ENCODE measurements at regions not wholly inside any gene's neighbourhood (a gene's known extent, or its start where the extent isn't known, plus 50 kb on each side); places are given as distances from the start of the nearest gene placed in this dataset.
"Not testable (repeated sequence)": the region's sequence is repeated elsewhere in the genome, so short reads cannot be mapped to it uniquely, and the experiment has no call there.

GRCh38 chr14:29982171-29982570 lies 54.5 kb upstream of the PRKD1 start:
- in situ Hi-C loops (cut with MboI; ENCODE audit: low pct_unique_long_range_greater_than_20kb, low sequenced_read_pairs): no loop called here
- no peak for DNase-seq

GRCh38 chr14:29982993-29983392 lies 55.3 kb upstream of the PRKD1 start:
- in situ Hi-C loops (cut with MboI; ENCODE audit: low pct_unique_long_range_greater_than_20kb, low sequenced_read_pairs): no loop called here
- no peak for DNase-seq

- in situ Hi-C loops (cut with MboI; ENCODE audit: low pct_unique_long_range_greater_than_20kb, low sequenced_read_pairs); DNase-seq: not testable (repeated sequence)
These were observed 62.8 kb upstream of the PRKD1 start for GRCh38 chr14:29990344-29990857.

- in situ Hi-C loops (cut with MboI; ENCODE audit: low pct_unique_long_range_greater_than_20kb, low sequenced_read_pairs): no loop called here
- no peak for DNase-seq
These were observed 63.3 kb upstream of the PRKD1 start for GRCh38 chr14:29990993-29991392.

GRCh38 chr14:29993143-29993542 lies 65.5 kb upstream of the PRKD1 start:
- no peak for DNase-seq
- in situ Hi-C loops (cut with MboI; ENCODE audit: low pct_unique_long_range_greater_than_20kb, low sequenced_read_pairs): no loop called here

GRCh38 chr14:29999013-29999539 lies 71.4 kb upstream of the PRKD1 start:
- no peak for DNase-seq
- in situ Hi-C loops (cut with MboI; ENCODE audit: low pct_unique_long_range_greater_than_20kb, low sequenced_read_pairs): no loop called here

- no peak for DNase-seq
- in situ Hi-C loops (cut with MboI; ENCODE audit: low pct_unique_long_range_greater_than_20kb, low sequenced_read_pairs): no loop called here
These were observed 75.2 kb upstream of the PRKD1 start for GRCh38 chr14:30002859-30003258.

- peak; percentile 47 for DNase-seq
- in situ Hi-C loops (cut with MboI; ENCODE audit: low pct_unique_long_range_greater_than_20kb, low sequenced_read_pairs): no loop called here
These were observed 77.6 kb upstream of the PRKD1 start for GRCh38 chr14:30005114-30005808.

GRCh38 chr14:30006695-30007094 lies 79.0 kb upstream of the PRKD1 start:
- no peak for DNase-seq
- in situ Hi-C loops (cut with MboI; ENCODE audit: low pct_unique_long_range_greater_than_20kb, low sequenced_read_pairs): no loop called here

- DNase-seq: no peak
- in situ Hi-C loops (cut with MboI; ENCODE audit: low pct_unique_long_range_greater_than_20kb, low sequenced_read_pairs): no loop called here
These were observed 87.8 kb upstream of the PRKD1 start for GRCh38 chr14:30015489-30015888.

- in situ Hi-C loops (cut with MboI; ENCODE audit: low pct_unique_long_range_greater_than_20kb, low sequenced_read_pairs): no loop called here
These were observed 88.4 kb upstream of the PRKD1 start for GRCh38 chr14:30016002-30016401.

GRCh38 chr14:30017370-30017993 lies 89.8 kb upstream of the PRKD1 start:
- in situ Hi-C loops (cut with MboI; ENCODE audit: low pct_unique_long_range_greater_than_20kb, low sequenced_read_pairs): no loop called here

More at GRCh38 chr14:30016002-30016401, 88.4 kb upstream of the PRKD1 start:
- no peak for DNase-seq

GRCh38 chr14:30020271-30020670 lies 92.6 kb upstream of the PRKD1 start:
- DNase-seq: no peak
- in situ Hi-C loops (cut with MboI; ENCODE audit: low pct_unique_long_range_greater_than_20kb, low sequenced_read_pairs): no loop called here

More at GRCh38 chr14:30017370-30017993, 89.8 kb upstream of the PRKD1 start:
- DNase-seq: no peak

GRCh38 chr14:30020687-30021086 lies 93.0 kb upstream of the PRKD1 start:
- in situ Hi-C loops (cut with MboI; ENCODE audit: low pct_unique_long_range_greater_than_20kb, low sequenced_read_pairs): no loop called here

GRCh38 chr14:30023350-30023749 lies 95.7 kb upstream of the PRKD1 start:
- DNase-seq; in situ Hi-C loops (cut with MboI; ENCODE audit: low pct_unique_long_range_greater_than_20kb, low sequenced_read_pairs): not testable (repeated sequence)

More at GRCh38 chr14:30020687-30021086, 93.0 kb upstream of the PRKD1 start:
- no peak for DNase-seq

- in situ Hi-C loops (cut with MboI; ENCODE audit: low pct_unique_long_range_greater_than_20kb, low sequenced_read_pairs): no loop called here
- no peak for DNase-seq
These were observed 106.5 kb upstream of the PRKD1 start for GRCh38 chr14:30034152-30034551.

GRCh38 chr14:30035361-30035760 lies 107.7 kb upstream of the PRKD1 start:
- in situ Hi-C loops (cut with MboI; ENCODE audit: low pct_unique_long_range_greater_than_20kb, low sequenced_read_pairs): no loop called here

GRCh38 chr14:30045720-30046119 lies 118.1 kb upstream of the PRKD1 start:
- no peak for DNase-seq
- in situ Hi-C loops (cut with MboI; ENCODE audit: low pct_unique_long_range_greater_than_20kb, low sequenced_read_pairs): no loop called here

More at GRCh38 chr14:30035361-30035760, 107.7 kb upstream of the PRKD1 start:
- no peak for DNase-seq

GRCh38 chr14:30053103-30053502 lies 125.5 kb upstream of the PRKD1 start:
- DNase-seq: no peak
- in situ Hi-C loops (cut with MboI; ENCODE audit: low pct_unique_long_range_greater_than_20kb, low sequenced_read_pairs): no loop called here

GRCh38 chr14:30054201-30054600 lies 126.6 kb upstream of the PRKD1 start:
- DNase-seq: no peak
- in situ Hi-C loops (cut with MboI; ENCODE audit: low pct_unique_long_range_greater_than_20kb, low sequenced_read_pairs): no loop called here

All from KBM-7 (cell line).